ENCODE measurements at regions not wholly inside any gene's neighbourhood (a gene's known extent, or its start where the extent isn't known, plus 50 kb on each side); places are given as distances from the start of the nearest gene placed in this dataset.

DNA sequence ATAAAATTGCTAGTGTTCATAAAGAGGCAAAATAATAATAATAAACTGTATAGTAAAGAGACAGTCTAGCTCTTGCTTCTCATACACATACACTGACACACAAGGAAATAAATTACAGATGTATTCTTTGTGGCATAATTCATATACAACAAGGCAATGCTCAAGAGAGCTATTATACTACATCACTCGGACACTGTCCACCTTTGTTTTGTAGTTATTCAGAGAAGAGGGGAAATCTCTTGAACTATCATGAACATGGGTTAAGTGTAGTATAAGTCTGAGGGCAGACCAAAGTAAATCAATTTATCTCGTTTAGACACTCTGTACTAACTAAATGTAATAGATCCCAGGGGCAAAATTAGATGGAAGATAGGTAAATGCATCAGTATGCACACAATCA is 72.7 kb upstream of the PHIP start:
- TF ChIP-seq, protein P1, sequence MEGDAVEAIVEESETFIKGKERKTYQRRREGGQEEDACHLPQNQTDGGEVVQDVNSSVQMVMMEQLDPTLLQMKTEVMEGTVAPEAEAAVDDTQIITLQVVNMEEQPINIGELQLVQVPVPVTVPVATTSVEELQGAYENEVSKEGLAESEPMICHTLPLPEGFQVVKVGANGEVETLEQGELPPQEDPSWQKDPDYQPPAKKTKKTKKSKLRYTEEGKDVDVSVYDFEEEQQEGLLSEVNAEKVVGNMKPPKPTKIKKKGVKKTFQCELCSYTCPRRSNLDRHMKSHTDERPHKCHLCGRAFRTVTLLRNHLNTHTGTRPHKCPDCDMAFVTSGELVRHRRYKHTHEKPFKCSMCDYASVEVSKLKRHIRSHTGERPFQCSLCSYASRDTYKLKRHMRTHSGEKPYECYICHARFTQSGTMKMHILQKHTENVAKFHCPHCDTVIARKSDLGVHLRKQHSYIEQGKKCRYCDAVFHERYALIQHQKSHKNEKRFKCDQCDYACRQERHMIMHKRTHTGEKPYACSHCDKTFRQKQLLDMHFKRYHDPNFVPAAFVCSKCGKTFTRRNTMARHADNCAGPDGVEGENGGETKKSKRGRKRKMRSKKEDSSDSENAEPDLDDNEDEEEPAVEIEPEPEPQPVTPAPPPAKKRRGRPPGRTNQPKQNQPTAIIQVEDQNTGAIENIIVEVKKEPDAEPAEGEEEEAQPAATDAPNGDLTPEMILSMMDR (IDR thresholded peaks at IDR 0.05) = no peak
- no peak for TF ChIP-seq POLR2A (IDR thresholded peaks at IDR 0.05)
